ENCODE measurements at regions not wholly inside any gene's neighbourhood (a gene's known extent, or its start where the extent isn't known, plus 50 kb on each side); places are given as distances from the start of the nearest gene placed in this dataset.

GRCh38 chr15:38090223-38090622 is 155.8 kb downstream of the TMCO5A start:
- 91 to 92% methylated on average over 4 of the region's 4 CpGs for WGBS, 2 donors
- ATAC-seq (ENCODE audit: insufficient read depth, low FRiP score), result no peak
- TF ChIP-seq, protein P1, sequence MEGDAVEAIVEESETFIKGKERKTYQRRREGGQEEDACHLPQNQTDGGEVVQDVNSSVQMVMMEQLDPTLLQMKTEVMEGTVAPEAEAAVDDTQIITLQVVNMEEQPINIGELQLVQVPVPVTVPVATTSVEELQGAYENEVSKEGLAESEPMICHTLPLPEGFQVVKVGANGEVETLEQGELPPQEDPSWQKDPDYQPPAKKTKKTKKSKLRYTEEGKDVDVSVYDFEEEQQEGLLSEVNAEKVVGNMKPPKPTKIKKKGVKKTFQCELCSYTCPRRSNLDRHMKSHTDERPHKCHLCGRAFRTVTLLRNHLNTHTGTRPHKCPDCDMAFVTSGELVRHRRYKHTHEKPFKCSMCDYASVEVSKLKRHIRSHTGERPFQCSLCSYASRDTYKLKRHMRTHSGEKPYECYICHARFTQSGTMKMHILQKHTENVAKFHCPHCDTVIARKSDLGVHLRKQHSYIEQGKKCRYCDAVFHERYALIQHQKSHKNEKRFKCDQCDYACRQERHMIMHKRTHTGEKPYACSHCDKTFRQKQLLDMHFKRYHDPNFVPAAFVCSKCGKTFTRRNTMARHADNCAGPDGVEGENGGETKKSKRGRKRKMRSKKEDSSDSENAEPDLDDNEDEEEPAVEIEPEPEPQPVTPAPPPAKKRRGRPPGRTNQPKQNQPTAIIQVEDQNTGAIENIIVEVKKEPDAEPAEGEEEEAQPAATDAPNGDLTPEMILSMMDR (IDR thresholded peaks at IDR 0.05; ENCODE audit: control extremely low read depth, extremely low read depth), result no peak
- Histone ChIP-seq H3K4me1 (ENCODE audit: control insufficient read depth in 5 of 5, insufficient read depth in 5 of 5, low read length in 5 of 5) (peaks cover 1 to 9% (median 3%) of the 10 kb centered on the region in 5 donors), H3K27me3 (ENCODE audit: control insufficient read depth in 3 of 3, insufficient read depth in 3 of 3, low read length in 2 of 3) (no peaks in the 10 kb centered on the region), H3K9ac (ENCODE audit: insufficient read depth in 1 of 2, low read length in 2 of 2) (no peak overlapping the region), H3K36me3 (ENCODE audit: control insufficient read depth in 4 of 4, insufficient read depth in 4 of 4, low read length in 4 of 4) (no peaks in the 10 kb centered on the region), H3K9me3 (ENCODE audit: control insufficient read depth in 4 of 4, insufficient read depth in 3 of 4, low read length in 3 of 4) (no peaks in the 10 kb centered on the region), H3K4me3 (no peak overlapping the region), H3K27ac (ENCODE audit: low read depth in 1 of 2, low read length in 1 of 2) (no peak overlapping the region)
- DNase-seq, result no peak

DNA sequence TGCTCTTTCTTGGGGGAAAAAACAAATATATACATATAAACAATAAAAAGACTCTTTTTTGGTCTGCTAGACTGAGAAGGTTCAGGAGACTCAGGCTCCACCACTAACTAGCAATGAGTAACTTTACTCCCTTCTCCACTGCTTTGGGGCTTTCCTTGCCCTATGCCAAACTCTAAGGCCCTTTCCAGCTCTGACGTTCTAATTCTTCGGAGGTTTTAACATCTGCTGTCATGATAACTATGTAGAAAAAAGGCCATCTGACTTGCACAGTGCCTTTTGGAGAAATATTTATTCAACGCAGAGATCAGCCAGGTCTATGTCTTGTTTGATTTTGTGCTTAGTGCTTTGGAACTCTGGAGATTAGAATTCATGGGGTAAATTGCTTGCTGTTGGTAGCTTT is 156.2 kb downstream of the TMCO5A start:
- no peaks in the 10 kb centered on the region for H3K9me3 ChIP-seq (ENCODE audit: control insufficient read depth in 4 of 4, insufficient read depth in 3 of 4, low read length in 3 of 4)
- no peak overlapping the region for H3K9ac ChIP-seq (ENCODE audit: insufficient read depth in 1 of 2, low read length in 2 of 2)
- ATAC-seq (ENCODE audit: insufficient read depth, low FRiP score) (no peak), DNase-seq (no peak)
- no peak overlapping the region for H3K27ac ChIP-seq (ENCODE audit: low read depth in 1 of 2, low read length in 1 of 2)
- no peak overlapping the region for H3K4me3 ChIP-seq
- TF ChIP-seq, protein P1 (IDR thresholded peaks at IDR 0.05; ENCODE audit: control extremely low read depth, extremely low read depth), result no peak
- H3K36me3 ChIP-seq (ENCODE audit: control insufficient read depth in 4 of 4, insufficient read depth in 4 of 4, low read length in 4 of 4), result no peaks in the 10 kb centered on the region
- peaks cover 0 to 6% (median 1%) of the 10 kb centered on the region in 5 donors for H3K4me1 ChIP-seq (ENCODE audit: control insufficient read depth in 5 of 5, insufficient read depth in 5 of 5, low read length in 5 of 5)
- no peaks in the 10 kb centered on the region for H3K27me3 ChIP-seq (ENCODE audit: control insufficient read depth in 3 of 3, insufficient read depth in 3 of 3, low read length in 2 of 3)
- WGBS, 2 donors, result 64 to 84% methylated on average over 3 of the region's 3 CpGs

GRCh38 chr15:38091078-38091645 is 156.7 kb downstream of the TMCO5A start:
- no peak overlapping the region for H3K9ac ChIP-seq (ENCODE audit: insufficient read depth in 1 of 2, low read length in 2 of 2)
- H3K27ac ChIP-seq (ENCODE audit: low read depth in 1 of 2, low read length in 1 of 2), result no peak overlapping the region
- TF ChIP-seq, protein P1 (IDR thresholded peaks at IDR 0.05; ENCODE audit: control extremely low read depth, extremely low read depth), result no peak
- no peaks in the 10 kb centered on the region for H3K27me3 ChIP-seq (ENCODE audit: control insufficient read depth in 3 of 3, insufficient read depth in 3 of 3, low read length in 2 of 3)
- no peak for ATAC-seq (ENCODE audit: insufficient read depth, low FRiP score)
- no peak overlapping the region for H3K4me3 ChIP-seq
- 93 to 99% methylated on average over 3 of the region's 3 CpGs for WGBS, 2 donors
- no peaks in the 10 kb centered on the region for H3K36me3 ChIP-seq (ENCODE audit: control insufficient read depth in 4 of 4, insufficient read depth in 4 of 4, low read length in 4 of 4)
- no peaks in the 10 kb centered on the region for H3K9me3 ChIP-seq (ENCODE audit: control insufficient read depth in 4 of 4, insufficient read depth in 3 of 4, low read length in 3 of 4)
- peaks cover 0 to 3% (median 1%) of the 10 kb centered on the region in 5 donors for H3K4me1 ChIP-seq (ENCODE audit: control insufficient read depth in 5 of 5, insufficient read depth in 5 of 5, low read length in 5 of 5)
- DNase-seq, result no peak

DNA sequence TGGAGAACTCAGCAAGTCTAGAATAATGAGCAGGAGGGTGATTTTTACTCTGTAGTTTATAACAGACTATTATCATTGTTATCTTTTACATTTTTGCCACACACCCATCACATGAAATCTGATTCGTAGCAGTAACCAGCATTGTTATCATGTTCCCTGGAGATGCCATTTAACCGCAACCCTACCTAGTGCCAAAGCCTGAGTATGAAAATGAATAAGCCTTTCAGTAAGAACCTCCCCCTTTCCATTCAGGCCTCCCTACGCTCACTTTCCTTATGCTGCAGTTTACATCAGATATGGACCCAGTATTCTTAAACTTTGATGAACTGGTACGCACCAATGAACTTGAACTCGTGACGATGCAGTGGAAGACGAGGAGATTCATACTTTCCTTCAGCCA is 158.7 kb upstream of the SPRED1 start:
- TF ChIP-seq, protein P1 (IDR thresholded peaks at IDR 0.05; ENCODE audit: control extremely low read depth, extremely low read depth), result no peak
- Histone ChIP-seq H3K27me3 (ENCODE audit: control insufficient read depth in 3 of 3, insufficient read depth in 3 of 3, low read length in 2 of 3) (no peaks in the 10 kb centered on the region), H3K4me3 (no peak overlapping the region), H3K27ac (ENCODE audit: low read depth in 1 of 2, low read length in 1 of 2) (no peak overlapping the region), H3K9me3 (ENCODE audit: control insufficient read depth in 4 of 4, insufficient read depth in 3 of 4, low read length in 3 of 4) (no peaks in the 10 kb centered on the region), H3K9ac (ENCODE audit: insufficient read depth in 1 of 2, low read length in 2 of 2) (no peak overlapping the region), H3K36me3 (ENCODE audit: control insufficient read depth in 4 of 4, insufficient read depth in 4 of 4, low read length in 4 of 4) (no peaks in the 10 kb centered on the region), H3K4me1 (ENCODE audit: control insufficient read depth in 5 of 5, insufficient read depth in 5 of 5, low read length in 5 of 5) (peaks cover 0 to 3% (median 0%) of the 10 kb centered on the region in 5 donors)
- WGBS, 2 donors, result 91 to 94% methylated on average over 7 of the region's 7 CpGs
- ATAC-seq (ENCODE audit: insufficient read depth, low FRiP score) (no peak), DNase-seq (no peak)

Data from lung (tissue), 11 donors.